HG02870 (cell line): ENCODE measurements at regions not wholly inside any gene's neighbourhood (a gene's known extent, or its start where the extent isn't known, plus 50 kb on each side); places are given as distances from the start of the nearest gene placed in this dataset.
"Not testable (repeated sequence)": the region's sequence is repeated elsewhere in the genome, so short reads cannot be mapped to it uniquely, and the experiment has no call there.

Experiments
- ATAC-seq: cut with Tn5 transposase; IDR thresholded peaks from one replicate; pipeline ENCODE4 v1.9.1; 2021; ENCODE audit warnings: mild to moderate bottlenecking, moderate library complexity; ENCODE audit not compliant: unreplicated experiment

DNA sequence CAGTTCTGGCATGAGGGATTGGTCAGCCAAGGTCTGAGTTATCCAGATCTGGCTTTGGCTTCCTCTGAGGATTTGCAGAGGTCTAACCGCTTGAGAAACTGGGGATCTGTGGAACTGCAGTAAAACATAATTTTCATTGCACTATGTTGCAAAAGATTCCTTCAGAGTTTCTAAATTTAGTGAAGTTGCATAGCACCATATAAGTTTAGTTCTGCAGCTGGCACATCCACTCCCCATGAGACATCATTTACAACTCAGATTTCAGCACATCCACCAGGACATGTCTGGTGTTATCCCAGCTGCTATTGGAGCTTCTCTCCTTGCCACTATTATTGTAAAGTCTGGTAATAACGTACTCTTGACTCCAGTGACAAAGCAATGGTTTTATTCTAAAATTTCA is 181.5 kb downstream of the CWF19L2 start:
- no peak for ATAC-seq

DNA sequence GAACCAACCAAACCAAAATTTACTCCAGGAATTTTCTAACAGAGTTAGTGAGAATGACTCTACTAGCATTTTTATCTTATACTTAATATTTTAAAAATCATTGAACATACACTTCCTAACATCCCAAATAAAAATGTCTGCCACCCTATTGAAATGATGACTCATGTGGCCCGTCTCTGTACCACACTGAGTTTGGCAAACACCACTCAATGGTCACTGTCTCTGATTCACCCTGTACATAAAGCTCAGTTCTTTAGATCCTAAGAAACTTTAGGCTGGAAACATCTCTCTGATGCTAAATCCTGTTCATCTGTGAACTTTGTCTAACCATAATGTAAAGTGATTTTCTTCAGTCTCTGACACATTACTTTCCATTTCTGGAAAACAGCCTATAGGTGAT is 182.0 kb downstream of the CWF19L2 start:
- no peak for ATAC-seq

DNA sequence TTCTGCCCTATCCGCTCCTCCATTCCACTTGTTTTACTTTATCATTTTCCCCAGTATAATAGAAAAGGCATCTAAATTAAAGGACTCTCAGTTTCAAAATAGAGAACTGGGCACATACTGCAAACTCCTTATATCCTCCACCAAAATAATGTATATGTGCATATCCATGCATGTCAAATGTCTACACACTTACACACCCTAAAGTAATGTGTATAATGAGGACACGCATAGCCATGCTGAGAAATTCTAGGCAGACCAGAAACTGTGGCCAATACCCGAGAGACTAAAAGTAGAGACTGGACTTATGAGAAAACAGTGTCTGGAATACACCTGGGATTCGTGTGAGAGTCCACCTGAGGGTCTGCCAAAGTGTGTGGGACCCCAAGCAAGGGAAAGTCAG is 183.5 kb downstream of the CWF19L2 start:
- ATAC-seq: no peak

DNA sequence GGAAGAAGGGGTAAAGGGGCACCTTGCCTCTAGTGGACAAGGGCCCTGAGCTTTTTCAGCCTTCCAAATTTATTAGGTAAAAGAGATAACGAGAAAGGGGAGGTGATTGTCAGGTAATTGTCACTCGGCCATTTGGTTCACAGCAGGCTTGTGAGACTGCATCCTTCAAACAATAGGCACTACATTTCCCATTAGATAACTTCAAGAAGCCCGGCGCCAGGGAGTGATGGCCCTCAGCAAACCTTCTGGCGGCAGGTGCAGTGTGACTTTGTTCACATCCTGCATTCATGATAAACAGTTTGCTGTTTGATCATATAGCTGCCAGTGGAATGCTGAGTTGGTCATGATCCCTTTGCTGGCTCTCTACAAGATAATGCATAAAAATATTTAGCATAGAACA is 185.1 kb downstream of the CWF19L2 start:
- no peak for ATAC-seq

DNA sequence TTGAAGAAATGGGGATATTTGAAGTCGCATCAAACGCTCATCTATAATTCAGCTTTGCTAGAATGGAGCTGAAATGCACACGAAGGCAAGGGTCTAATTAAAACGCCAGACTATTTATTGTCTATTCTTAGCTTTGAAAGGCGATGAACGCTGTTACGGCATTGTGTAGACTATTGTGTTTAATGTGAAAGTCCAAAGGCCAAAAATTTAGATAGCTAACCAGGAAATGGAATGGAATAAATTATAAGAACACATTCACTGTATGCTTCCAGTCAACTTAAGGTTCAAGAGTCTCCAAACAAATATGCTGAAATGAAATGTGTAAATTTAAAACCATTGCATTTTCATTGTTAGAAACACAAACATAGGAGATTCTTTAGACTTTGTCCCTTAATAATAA is 186.2 kb downstream of the CWF19L2 start:
- ATAC-seq: no peak

DNA sequence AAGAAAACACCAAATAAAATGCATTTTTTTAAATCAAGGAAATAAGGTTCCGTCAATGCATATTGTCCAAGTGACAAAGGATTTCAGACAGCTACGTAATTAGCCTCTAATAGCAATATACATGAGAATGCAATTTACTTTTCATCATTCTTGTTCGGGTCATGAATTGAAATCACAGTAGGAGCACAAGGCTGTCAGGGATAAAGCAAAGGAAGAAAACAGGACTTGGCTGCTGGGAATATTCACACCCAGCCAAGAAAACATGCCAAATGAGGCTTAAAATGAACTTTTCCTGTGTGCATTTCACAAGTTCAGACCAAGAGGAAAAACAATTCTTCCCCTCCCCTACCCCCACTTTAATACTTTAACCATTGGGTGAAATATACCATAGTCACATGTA is 188.6 kb downstream of the CWF19L2 start:
- no peak for ATAC-seq

DNA sequence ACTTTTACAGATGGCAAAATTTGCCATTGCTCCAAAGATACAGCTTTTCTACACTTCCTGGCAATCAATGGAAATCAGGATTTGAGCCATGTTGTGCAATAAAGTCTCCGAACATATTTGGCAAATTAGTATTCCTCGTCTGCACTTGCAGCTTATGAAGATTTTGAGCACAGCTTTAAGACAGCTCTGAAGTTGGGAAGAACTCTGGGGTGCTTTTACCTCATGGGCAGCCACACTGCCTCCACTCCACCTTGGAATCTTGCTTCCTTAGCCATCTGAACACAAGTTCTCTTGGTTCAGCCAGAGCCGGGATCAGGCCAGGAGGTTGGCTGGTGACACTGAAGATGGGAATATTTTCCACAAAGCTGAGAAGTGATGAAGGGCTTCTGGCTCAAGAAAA is 191.2 kb downstream of the CWF19L2 start:
- no peak for ATAC-seq

DNA sequence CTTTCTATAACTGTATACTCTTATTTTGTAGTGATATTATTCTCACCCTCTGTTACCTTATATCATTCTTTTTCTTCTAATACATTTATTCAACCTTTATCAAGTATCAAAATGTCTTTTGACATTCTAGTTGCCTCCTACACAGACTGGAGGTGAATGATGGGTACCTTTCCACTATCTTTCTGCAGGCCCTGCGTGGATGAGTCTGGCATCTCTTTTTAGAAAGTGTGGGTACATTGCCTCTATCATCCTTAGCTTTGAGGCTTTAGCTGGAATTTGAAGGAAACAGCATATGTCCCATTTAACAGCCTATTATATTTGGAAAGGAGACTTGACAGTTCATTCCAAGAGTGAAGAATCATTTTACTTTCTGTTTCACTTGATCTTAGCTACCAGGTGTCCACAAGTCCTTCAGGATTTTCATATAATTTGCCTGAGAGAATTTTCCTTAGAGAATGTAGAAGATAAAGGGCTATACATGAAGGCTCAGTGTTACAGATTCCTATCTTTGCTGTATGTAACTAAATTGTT is 192.0 kb downstream of the CWF19L2 start:
- no peak for ATAC-seq

DNA sequence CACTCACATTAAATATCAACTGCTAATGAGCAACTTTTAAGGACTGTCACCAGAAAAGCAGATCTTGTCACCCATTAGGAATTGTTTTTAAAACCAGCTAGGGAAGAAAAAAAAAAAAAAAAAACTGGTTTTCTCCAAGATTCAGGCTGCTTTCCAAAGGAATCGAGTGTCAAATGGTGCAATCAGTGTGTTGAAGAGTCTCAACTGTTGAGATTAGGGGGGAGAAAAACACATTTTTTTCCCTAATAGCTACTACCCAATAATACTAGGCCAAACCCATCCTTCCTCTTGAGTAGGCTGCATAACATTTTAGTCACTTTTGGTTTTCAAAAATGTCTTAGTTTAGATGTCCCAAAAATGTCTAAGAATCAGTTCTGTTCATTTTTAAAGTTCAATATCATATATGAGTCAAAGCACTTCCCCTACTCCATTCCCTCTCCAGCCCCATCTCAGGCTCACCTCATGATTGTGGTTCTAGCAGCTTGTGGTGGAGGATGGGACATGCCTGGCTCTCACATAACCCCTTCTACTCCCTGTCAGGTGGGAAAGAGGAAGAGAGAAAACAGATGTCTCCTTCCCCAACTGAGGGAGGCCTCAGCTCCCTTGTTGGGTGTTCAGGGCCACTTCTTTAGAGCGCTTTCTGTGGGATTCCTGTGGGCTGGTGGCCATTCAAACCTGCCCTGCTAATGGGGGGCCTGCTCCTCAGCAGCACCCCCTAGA is 193.6 kb downstream of the CWF19L2 start:
- peak; percentile 90 for ATAC-seq

DNA sequence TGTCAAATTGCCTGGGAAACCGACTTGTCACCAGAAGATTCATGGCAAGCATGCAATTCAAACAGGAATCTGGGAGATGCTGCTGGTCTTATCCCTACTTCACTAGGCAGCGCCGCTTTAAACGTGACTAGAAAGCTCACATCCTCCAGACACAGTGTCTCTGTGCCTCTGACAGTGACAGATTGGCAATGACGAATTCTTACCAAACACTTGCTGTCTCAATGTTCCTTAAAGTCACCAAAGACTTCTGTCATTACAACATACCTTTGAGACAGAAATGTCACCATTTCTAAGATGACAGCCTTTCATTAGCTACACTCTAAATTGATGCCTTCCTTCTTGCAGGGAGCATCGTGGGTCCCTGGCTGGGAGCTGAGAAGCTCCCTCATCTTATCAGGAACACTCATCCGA is 197.8 kb downstream of the CWF19L2 start:
- no peak for ATAC-seq

DNA sequence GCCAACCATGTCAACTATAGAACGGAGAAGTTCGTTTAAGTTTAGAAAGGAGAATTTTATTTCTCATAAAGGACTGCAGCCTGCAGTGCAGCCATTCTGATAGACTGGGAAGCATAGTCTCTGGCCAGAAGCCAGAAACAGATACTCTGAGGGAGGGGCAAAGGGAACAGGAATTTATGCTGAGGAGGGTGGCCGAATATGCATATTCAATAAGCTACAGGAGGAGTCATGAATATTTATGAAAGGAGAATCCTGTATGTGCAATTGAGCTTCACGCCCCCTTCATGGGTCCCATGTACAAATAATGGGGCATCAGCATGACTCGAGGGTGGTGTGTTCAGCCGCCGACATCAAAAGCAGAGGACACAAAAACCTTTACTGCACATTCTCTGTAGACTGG is 199.9 kb downstream of the CWF19L2 start:
- ATAC-seq: no peak

DNA sequence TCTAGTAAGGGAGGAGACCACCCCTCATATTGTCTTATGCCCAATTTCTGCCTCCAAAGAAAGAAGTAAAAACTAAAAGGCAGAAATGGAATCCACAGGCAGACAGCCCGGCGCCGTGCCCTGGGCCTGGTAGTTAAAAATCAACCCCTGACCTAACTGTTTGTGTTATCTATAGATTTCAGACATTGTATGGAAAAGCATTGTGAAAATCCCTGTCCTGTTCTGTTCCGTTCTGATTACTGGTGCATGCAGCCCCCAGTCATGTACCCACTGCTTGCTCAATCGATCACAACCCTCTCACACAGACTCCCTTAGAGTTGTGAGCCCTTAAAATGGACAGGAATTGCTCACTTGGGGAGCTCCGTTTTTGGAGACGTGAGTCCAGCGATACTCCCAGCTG is 204.0 kb downstream of the CWF19L2 start:
- not testable (repeated sequence) for ATAC-seq

DNA sequence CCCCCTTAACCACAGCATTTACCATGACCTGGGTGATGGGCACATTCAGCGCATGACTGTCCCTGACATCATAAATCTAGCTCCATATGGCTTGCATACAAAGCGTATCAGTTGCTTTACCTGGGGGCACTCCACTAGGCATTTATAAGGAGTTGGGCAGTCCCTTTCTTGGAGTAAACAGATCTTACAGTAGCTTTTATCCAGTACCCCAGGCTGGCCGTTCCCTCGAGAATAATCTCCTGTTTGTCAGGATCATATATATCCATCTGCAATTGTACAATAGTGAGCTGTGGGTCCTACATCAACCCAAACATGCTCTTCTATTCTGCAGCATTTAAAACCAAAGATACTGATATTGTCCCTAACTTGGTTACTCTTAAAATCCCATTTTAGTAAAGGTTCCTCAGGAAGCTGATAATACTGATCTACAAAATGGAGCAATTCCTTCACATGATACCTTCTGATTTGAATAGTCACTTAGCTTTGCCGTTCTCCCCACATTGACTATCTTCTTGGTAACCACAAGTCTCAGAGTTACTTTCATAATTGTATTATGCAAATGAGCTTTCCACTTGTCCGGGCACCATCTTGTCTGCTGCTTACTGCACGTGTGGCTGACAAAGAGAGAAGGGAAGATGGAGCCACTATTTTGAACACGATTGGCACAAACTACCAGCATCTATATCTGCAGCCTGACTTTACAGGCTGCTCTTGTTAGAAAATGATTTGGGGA is 205.0 kb downstream of the CWF19L2 start:
- peak; percentile 93 for ATAC-seq

DNA sequence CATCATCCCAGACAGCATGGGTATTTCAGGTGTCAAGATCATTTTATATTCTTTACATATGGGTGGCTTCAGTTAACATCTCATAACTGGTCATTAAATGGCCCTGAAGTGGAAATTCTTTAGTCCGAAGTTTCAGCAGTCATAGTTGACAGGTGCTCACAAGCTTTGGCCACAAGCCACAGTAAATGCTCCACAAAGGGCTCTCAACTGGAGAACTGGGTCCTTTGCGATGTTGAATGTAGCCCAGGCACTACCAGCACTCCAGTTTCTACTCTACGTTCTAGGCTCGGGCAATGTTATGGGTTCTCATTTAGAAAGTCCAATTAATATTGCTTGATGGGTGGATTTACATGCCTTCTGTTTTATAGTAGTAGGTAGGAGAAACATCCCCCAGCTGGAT is 206.3 kb downstream of the CWF19L2 start:
- no peak for ATAC-seq

DNA sequence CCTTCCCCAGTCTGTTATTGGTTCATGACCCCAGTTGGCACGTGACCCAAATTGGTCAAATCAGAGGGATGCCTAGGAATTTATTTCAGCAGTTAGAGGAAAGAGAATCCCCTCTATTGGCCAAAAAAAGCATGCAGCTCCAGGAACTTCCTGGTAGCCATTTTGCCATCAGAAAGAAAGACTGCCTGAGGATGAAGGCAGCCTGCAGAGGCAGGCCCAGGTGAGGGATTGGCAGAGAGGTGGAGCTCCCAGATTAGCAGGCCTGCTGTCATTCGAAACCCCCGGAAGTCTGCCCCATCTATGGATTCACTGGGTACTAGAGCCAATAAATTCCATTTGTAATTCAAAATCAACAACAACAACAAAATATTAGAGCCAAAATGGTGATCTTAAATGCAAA is 207.6 kb downstream of the CWF19L2 start:
- no peak for ATAC-seq

DNA sequence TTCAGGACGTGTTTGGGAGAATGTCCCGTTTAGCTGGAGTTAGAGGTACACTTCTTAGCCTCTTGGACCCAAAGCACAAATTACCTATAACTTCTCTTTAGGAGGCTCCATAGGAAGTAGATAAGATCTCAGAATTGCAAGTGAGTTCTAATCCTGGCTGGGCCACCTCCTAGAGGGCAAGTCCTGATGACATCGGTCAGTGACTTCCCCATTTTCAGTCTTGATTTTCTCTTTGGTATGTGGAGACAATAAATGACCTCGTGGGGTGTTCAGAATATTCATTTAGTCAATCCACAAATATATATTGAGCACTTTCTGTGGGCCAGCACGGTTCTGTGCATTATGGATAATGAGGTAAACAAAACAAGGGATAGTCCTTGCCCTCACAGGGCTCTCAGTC is 208.6 kb downstream of the CWF19L2 start:
- ATAC-seq: no peak

DNA sequence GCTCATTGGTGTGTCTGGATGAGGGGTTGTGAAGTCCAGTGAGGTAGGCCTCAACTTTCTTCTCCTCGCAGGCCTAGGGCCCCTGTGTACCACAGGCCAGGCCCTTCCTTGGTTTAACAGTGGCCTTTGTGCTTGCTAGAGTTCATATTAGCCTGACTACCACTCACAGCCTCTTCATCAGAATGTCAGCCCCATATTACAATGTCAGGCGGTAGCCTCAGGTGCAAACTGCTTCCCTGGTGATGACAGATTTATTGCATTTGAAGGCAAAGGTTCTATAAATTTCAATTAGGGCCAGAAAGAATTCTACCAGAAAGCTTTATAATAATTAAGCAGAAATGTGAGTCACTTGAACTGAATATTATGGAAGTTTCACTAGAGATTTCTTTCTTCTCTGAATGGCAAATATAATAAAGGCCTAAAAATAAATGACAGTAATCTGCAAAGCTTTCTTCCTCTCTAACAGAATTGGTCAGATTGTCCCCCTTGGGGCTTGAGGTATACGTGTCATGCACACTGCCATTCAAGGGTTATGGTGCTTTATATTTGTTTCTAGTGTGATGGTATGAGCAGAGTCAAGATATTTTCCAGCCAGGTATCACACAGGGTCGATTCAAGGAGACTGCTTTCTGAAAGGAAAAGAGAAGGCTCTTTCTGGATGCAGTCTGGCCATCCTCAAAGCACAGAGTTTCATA is 210.3 kb downstream of the CWF19L2 start:
- ATAC-seq: no peak

DNA sequence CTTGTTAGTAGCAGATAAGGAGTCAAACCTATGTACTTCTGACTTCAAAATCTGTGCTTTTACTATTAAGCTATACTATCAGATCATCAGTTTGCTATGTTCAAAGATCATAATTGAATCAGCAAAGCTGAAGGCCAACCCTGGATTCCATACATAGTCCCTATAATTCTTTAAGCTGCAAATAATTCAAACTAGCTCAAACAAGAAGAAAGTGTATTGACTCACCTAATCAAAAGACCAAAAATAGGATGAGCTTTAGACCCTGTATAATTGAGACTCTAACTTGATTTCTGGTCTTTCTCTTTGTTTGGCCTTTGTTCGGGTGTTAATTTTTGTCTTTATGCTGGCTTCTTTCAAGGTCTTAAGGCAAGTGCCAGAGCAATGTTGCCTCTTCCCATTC is 213.7 kb downstream of the CWF19L2 start:
- ATAC-seq: no peak

DNA sequence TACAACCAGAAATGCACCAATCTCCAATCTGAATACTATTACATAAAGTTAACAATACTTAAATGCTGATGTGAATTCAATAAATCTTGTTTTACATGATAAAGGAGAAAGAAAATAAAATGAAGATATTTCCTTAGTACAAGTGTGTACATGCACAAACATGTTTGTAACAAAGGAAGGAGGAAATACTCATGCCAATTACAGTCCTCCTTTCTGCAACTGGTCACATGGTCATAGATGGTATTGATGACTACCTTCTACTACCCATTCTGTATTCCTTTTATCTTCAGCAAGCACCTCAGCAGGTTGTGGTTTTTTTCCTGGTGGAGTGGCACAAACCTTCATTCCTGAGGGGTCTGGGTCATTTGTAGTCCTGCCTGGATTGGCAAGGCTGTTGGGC is 214.2 kb upstream of the GUCY1A2 start:
- no peak for ATAC-seq

DNA sequence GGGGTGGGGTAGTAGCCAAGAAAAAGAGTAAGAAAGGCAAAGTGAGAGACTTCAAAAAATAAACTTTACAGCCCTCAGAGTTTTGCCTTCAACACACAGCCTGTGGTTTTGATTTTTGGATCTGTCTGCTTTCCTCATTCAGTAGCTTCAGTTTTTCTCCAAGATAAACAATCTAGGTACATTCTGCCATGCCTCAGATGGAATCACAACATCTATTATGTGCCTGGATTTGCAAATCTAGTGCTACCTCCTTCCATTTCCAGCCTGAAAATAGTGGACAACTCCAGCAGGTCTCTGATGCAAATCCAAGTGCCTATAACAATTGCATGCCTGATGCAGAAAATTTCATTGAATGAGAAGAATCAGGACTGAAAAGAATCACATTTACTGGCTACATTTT is 206.6 kb upstream of the GUCY1A2 start:
- ATAC-seq: no peak

DNA sequence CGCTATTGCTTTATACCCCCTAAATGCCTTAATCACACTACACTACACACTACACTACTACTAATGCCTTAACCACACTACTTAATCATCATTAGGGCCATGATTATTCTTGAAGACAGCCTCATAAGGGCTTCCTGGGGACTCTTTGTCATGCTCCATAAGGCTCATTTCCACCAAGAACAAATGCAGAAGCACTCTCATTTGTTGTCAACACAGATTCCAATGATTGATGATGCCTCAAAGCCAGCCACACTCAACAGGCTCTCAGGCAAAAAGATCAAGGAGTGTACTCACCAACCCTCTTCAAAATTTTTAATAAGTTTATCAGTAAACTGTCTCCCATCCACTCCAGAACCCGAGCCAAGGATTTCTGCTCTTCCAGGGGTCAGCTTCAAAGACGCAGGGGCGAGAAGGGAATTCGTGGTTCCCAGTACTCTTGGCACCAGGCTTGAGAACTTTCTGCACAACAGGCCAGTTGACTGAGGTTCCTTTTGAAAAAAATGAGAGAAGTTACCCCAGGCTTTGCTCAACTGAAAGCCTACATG is 204.7 kb upstream of the GUCY1A2 start:
- no peak for ATAC-seq

DNA sequence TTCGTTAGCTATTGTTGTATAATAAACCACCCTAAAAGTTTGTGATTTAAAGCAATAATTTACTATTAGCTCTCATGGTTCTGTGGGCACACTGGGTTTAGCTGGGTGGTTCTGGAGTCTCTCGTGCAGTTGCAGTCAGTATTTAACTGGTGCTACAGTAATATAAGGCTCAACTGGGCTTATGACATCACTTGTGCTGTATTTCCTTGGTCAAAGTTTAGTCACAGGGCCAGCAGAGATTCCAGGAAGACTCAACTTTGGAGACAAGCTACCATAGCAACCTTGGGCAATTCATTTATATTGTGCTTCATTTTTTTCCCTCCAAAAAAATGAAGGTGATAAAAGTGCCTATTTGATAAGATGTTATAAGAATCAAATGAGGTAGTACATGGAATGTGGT is 204.2 kb upstream of the GUCY1A2 start:
- no peak for ATAC-seq
